ENCODE measurements at regions not wholly inside any gene's neighbourhood (a gene's known extent, or its start where the extent isn't known, plus 50 kb on each side); places are given as distances from the start of the nearest gene placed in this dataset.

- DNase-seq (ENCODE audit: low spot score) = no peak
- no peak overlapping the region for H3K27ac Mint-ChIP-seq (ENCODE audit: unreplicated experiment)
These were observed 259.0 kb upstream of the MYOCD start for GRCh38 chr17:12406623-12407215.

GRCh38 chr17:12407495-12408252 is 258.0 kb upstream of the MYOCD start:
- Mint-ChIP-seq H3K36me3 (ENCODE audit: low read depth) (no peaks in the 10 kb centered on the region), H3K27ac (ENCODE audit: unreplicated experiment) (no peak overlapping the region), H3K4me3 (ENCODE audit: unreplicated experiment) (no peak overlapping the region), H3K4me1 (ENCODE audit: low read depth) (peaks cover 23% of the 10 kb centered on the region), H3K9me3 (ENCODE audit: low read depth) (no peaks in the 10 kb centered on the region), H3K27me3 (ENCODE audit: low read depth) (no peaks in the 10 kb centered on the region)
- TF ChIP-seq CTCF (IDR thresholded peaks at IDR 0.05) = no peak
- no peak for DNase-seq (ENCODE audit: low spot score)

More at GRCh38 chr17:12406623-12407215, 259.0 kb upstream of the MYOCD start:
- TF ChIP-seq CTCF (IDR thresholded peaks at IDR 0.05) = no peak
- Mint-ChIP-seq H3K4me3 (ENCODE audit: unreplicated experiment) (no peak overlapping the region), H3K27me3 (ENCODE audit: low read depth) (no peaks in the 10 kb centered on the region), H3K9me3 (ENCODE audit: low read depth) (no peaks in the 10 kb centered on the region), H3K36me3 (ENCODE audit: low read depth) (no peaks in the 10 kb centered on the region), H3K4me1 (ENCODE audit: low read depth) (peaks cover 23% of the 10 kb centered on the region)

- DNase-seq (ENCODE audit: low spot score) = no peak
- Mint-ChIP-seq H3K4me1 (ENCODE audit: low read depth) (peaks cover 11% of the 10 kb centered on the region), H3K36me3 (ENCODE audit: low read depth) (no peaks in the 10 kb centered on the region), H3K27me3 (ENCODE audit: low read depth) (no peaks in the 10 kb centered on the region), H3K9me3 (ENCODE audit: low read depth) (no peaks in the 10 kb centered on the region), H3K27ac (ENCODE audit: unreplicated experiment) (no peak overlapping the region), H3K4me3 (ENCODE audit: unreplicated experiment) (no peak overlapping the region)
- TF ChIP-seq CTCF (IDR thresholded peaks at IDR 0.05) = no peak
These were observed 256.6 kb upstream of the MYOCD start for GRCh38 chr17:12409082-12409481.

GRCh38 chr17:12410717-12411116 is 255.0 kb upstream of the MYOCD start:
- H3K4me3 Mint-ChIP-seq (ENCODE audit: unreplicated experiment) = no peak overlapping the region
- H3K27me3 Mint-ChIP-seq (ENCODE audit: low read depth) = no peaks in the 10 kb centered on the region
- H3K4me1 Mint-ChIP-seq (ENCODE audit: low read depth) = peaks cover 16% of the 10 kb centered on the region
- TF ChIP-seq CTCF (IDR thresholded peaks at IDR 0.05) = no peak
- H3K36me3 Mint-ChIP-seq (ENCODE audit: low read depth) = no peaks in the 10 kb centered on the region
- H3K9me3 Mint-ChIP-seq (ENCODE audit: low read depth) = no peaks in the 10 kb centered on the region
- no peak for DNase-seq (ENCODE audit: low spot score)
- H3K27ac Mint-ChIP-seq (ENCODE audit: unreplicated experiment) = no peak overlapping the region

- TF ChIP-seq CTCF (IDR thresholded peaks at IDR 0.05) = no peak
- no peaks in the 10 kb centered on the region for H3K27me3 Mint-ChIP-seq (ENCODE audit: low read depth)
- H3K4me1 Mint-ChIP-seq (ENCODE audit: low read depth) = peaks cover 5% of the 10 kb centered on the region
- DNase-seq (ENCODE audit: low spot score) = no peak
- no peaks in the 10 kb centered on the region for H3K9me3 Mint-ChIP-seq (ENCODE audit: low read depth)
- no peaks in the 10 kb centered on the region for H3K36me3 Mint-ChIP-seq (ENCODE audit: low read depth)
- H3K27ac Mint-ChIP-seq (ENCODE audit: unreplicated experiment) = no peak overlapping the region
- no peak overlapping the region for H3K4me3 Mint-ChIP-seq (ENCODE audit: unreplicated experiment)
These were observed 250.7 kb upstream of the MYOCD start for GRCh38 chr17:12415031-12415430.
